GM18907 (cell line): ENCODE measurements at regions not wholly inside any gene's neighbourhood (a gene's known extent, or its start where the extent isn't known, plus 50 kb on each side); places are given as distances from the start of the nearest gene placed in this dataset.

ENCODE experiments used
- ATAC-seq: cut with Tn5 transposase; IDR thresholded peaks from one replicate; pipeline ENCODE4 v1.9.1; 2021; ENCODE audit warnings: mild to moderate bottlenecking, moderate library complexity; ENCODE audit not compliant: unreplicated experiment

- no peak for ATAC-seq
These were observed 2154.9 kb downstream of the LRRC4C start for GRCh38 chr11:39304586-39304985.

- no peak for ATAC-seq
These were observed 2164.8 kb downstream of the LRRC4C start for GRCh38 chr11:39294648-39295047.

- ATAC-seq = no peak
These were observed 2171.4 kb downstream of the LRRC4C start for GRCh38 chr11:39288011-39288410.

DNA sequence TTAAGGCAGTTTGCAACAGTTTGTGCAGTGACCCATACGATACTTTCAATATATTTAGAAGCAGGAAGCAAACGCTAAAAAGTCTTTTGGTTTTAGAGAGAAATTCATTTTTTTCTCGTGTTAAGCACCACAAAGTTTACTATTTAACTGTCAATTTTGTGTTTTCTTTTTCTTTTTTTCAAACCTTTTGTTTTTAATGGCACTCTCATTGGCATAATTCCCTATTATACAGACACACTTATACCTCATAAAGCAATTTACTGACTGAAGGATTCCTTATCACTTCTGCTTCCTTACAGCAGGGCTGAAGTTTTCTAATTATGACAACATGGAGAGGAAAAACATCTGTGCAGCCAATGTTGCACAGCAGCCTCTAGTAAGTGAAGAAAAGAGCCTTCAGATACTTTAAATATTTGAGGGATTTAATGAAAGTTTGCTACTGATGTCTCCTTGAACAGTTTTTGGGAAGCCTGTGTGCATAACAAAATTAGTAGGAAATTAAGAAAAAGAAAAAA is 2191.2 kb downstream of the LRRC4C start:
- no peak for ATAC-seq

DNA sequence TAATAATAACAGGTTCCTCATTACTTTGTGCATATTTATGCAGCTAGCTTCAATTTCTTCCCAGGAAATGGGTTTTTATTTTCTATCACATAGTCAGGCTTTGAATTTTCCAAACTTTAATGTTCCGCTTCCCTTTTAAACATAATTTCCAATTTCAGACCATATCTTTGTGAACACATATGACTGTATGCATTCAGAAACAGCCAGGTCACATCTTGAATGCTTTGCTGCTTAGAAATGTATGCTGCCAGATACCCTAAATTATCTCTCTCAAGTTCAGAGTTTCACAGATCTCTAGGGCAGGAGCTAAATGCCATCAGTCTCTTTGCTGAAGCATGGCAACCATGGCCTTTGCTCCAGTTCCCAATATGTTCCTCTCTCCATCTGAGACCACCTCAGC is 2203.8 kb downstream of the LRRC4C start:
- no peak for ATAC-seq

DNA sequence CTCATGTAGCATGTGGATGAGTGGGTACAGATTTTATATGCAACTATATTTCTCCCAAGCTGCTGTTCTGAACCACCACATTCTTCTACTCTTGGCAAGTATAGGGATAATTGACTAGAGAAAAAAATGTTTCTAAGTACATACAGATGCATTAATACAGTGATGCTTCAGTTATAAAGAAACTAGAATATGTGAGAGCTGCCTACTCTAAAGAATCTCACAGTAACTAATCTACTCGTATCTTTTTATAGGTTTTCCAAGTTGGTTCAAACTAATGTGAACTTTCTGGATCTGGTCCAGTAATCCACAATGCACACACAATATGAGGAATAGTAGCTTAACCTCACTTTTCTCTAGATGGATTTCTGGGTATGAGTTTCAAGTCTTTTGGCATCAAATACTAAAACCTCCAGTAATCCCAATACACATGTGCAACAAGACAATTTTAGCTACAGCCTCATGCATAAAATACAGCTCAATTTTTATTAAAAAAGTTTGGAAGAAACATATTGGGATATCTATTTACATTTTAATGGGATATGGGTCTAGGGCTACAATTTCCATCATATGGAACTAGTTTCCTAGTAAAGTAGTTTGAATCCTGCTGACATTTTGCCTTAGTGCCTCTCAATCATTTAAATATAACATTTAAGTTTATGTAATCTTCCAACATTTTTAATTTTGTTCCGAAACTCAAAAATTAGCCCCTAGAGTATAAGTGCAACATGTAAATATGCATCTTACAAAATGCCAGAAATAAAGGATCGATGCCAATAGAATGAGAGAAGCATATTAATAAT is 2209.7 kb downstream of the LRRC4C start:
- no peak for ATAC-seq

GRCh38 chr11:39247570-39248137 is 2211.8 kb downstream of the LRRC4C start:
- ATAC-seq = no peak

DNA sequence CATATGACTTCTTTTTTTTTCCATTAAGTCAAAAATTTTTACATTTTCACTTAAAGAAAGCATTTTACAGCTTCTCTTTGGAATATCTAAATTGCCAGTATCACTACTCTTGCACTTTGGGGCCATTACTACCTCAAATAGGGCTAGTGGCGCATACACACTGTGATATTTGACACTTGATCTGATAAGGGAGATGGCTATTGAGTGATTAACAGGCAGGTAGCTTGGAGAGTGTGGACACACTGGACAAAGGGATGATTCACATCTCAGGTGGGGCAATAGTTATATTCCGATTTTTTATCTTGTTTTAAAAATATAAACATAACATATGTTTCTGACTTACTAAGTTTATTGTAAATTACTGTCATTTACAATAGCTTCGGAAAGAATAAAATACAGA is 2219.9 kb downstream of the LRRC4C start:
- no peak for ATAC-seq

- ATAC-seq = no peak
These were observed 2222.5 kb downstream of the LRRC4C start for GRCh38 chr11:39236916-39237315.

DNA sequence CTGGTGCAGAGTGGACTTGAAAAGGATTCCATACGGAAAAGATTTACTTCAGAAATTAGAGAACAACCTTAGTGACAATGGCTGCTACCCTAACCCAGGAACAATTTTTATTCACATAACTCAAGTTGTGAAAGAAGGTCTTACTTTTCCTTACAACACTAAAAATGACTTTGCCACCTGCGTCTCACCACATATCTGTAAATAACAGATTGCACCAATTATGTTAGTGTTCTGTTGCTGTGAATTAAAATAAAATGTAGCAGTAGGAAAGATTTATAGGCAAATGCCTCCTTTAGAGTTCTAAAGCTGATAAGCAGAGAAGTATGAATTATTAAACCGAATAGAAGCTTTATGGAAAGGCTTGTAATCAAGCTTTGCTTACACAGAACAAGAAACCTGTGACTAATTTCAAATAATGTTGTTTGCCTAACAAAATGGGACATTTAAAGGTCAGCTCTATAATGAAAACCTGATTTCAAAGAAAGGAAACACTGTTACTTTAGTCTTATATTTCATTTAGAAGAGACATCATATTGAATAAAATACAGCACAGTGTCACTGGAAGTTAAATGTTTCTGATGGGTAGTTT is 2237.8 kb downstream of the LRRC4C start:
- no peak for ATAC-seq

DNA sequence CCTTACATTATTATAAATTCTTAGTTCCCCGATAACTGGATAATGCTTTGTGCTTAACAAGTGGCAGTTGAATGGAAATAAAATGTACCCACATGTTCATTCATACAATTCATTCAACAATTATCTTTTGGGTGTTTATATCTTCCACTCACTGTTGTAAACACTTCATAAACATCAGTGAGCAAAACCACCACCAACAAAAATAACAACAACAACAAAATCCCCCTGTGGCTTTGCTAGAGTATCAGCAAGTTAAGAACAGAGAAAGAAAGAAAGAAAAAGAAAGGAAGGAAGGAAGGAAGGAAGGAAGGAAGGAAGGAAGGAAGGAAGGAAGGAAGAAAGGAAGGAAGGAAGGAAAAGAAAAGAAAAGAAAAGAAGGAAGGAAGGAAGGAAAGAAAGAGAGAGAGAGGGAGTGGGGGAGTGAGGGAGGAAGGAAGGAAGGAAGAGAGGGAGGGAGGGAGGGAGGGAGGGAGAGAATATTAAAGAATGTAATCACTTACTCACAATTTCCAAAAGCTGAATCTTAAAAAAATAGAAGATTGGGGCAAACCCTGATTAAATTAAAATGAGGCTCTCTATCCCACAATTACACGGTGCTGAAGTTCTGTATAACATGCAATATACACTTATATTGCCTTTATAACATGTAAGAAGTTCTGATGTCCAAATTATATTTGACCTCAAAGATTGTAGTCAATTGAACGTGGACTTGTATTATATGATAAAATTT is 2238.8 kb downstream of the LRRC4C start:
- ATAC-seq = no peak

GRCh38 chr11:39220069-39220468 is 2239.4 kb downstream of the LRRC4C start:
- no peak for ATAC-seq

GRCh38 chr11:39209981-39210380 is 2249.5 kb downstream of the LRRC4C start:
- no peak for ATAC-seq

DNA sequence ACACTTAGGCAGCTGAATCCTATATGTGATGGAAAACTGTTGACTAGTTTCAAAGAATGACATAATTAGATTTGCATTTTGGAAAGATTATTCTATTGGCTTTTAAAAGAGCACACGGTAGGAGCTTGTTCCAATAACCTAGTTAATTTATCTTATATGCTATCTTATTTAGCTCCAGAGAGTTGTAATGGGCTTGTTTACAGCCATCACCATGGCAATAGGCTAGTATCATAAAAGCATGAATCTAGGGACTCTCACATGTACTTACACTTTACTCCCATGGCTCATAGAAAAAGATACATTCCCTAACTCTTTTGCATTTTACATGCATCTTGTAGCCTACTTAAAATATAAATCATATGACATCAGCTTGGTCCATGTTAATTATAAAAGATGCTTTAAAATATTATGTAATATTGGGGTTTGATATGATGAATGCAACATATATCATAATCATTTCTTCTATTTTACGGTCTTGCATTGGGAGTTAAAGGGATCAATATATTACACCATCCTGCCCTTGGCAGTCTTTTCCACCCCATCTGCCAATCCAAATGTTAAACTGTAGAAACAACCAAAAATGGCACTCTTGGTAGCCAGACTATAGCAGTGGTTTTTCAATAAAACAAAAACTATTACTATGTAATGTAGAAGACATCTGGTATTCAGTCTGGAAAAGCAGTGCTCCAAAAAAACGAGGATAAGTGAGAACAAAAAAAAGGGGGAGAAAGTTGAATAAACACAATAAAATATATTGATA is 2254.0 kb downstream of the LRRC4C start:
- no peak for ATAC-seq

GRCh38 chr11:39192671-39193070 is 2266.8 kb downstream of the LRRC4C start:
- ATAC-seq = no peak

DNA sequence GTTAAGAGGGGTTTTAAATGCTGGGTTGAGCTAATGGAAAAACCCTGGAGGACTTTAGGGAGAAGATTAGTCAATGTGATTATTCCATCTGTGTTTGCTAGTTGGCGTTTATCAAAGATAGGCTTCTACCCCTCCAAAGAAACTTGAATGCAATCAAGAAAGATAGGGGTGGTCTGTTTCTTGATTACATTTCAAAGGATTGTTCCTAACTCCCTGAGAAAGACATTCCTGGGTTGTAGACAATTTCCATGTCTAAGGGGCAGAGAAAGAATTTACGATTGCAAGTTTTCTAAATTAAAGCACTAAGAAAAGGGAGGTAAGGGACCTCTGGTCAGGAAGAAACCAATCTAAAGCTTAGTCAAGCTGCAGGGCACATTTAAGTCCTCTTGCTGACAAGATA is 2268.7 kb downstream of the LRRC4C start:
- ATAC-seq = no peak

GRCh38 chr11:39177678-39178077 is 2281.8 kb downstream of the LRRC4C start:
- ATAC-seq = no peak

- no peak for ATAC-seq
These were observed 2284.5 kb downstream of the LRRC4C start for GRCh38 chr11:39174965-39175364.

GRCh38 chr11:39174196-39174595 is 2285.3 kb downstream of the LRRC4C start:
- no peak for ATAC-seq

GRCh38 chr11:39165021-39165420 is 2294.4 kb downstream of the LRRC4C start:
- no peak for ATAC-seq

GRCh38 chr11:39149214-39149613 is 2310.2 kb downstream of the LRRC4C start:
- ATAC-seq = no peak
